ENCODE measurements at regions not wholly inside any gene's neighbourhood (a gene's known extent, or its start where the extent isn't known, plus 50 kb on each side); places are given as distances from the start of the nearest gene placed in this dataset.

DNA sequence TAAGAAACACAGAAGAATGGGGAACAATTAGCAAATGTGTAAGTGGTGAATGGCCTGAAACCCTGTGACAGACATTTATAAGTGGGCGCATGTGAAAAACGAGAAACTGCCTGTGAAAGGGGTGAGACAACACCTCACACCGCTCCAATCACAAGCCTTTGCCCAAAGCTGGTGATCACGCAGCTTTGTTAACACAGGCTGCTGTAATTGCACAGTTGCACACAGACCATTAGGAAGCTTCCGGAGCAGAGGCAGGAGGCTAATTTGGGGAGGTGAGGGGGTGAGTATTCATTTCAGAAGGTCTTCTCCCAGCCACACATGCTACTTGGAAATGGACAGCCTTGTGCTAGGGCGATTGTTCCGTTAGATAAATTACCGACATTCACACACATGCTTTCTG, 294.0 kb downstream of the MED10 start:
- DNase-seq = no peak
- intact Hi-C loops (cut with DNase I; ENCODE audit: low total_unique reads) = no loop called here
- Histone ChIP-seq H3K4me1 (no peaks in the 10 kb centered on the region), H3K27ac (no peak overlapping the region), H3K9me3 (no peaks in the 10 kb centered on the region), H3K27me3 (no peaks in the 10 kb centered on the region), H3K36me3 (ENCODE audit: low read depth, missing control alignments) (no peaks in the 10 kb centered on the region), H3K4me3 (no peak overlapping the region)
- TF ChIP-seq POLR2A (IDR thresholded peaks at IDR 0.05) = no peak
- TF ChIP-seq CTCF (IDR thresholded peaks at IDR 0.05) = no peak
- 80 to 85% methylated on average over 8 of the region's 8 CpGs for WGBS, 2 donors

DNA sequence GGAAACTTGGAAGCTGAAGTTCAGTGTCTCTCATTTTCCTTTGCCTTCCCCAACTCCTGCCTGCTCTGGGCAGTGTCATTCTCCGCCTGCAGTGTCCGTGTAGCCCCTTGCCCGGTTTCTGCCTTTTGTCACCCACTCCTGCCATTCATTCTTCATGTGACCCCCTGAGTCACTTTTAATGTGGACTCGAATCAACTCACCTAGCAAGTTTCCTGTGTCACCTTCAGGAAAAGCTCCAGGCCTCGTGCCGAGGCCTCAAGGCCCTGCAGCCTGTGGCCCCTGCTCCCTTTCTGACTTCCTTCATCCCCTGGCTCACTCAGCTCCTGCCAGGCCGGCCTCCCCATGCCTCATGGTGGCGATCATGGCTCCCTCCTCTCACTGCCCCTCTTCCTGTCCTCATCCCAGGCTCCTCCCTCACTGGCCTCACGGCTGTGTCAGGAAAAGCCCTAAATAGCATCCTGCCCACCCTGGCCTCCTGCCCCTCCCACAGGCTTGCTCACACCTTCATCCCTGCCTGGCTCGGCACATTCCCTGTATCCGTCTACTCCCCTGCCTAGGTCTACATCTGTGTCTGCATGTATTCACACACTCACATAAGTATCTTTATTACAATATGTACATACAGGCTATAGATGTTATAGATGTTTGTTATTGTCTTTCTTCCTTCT, 294.9 kb downstream of the MED10 start:
- WGBS, 2 donors = 73 to 86% methylated on average over 11 of the region's 11 CpGs
- intact Hi-C loops (cut with DNase I; ENCODE audit: low total_unique reads) = no loop called here
- Histone ChIP-seq H3K27ac (no peak overlapping the region), H3K4me3 (no peak overlapping the region), H3K9me3 (no peaks in the 10 kb centered on the region), H3K4me1 (no peaks in the 10 kb centered on the region), H3K27me3 (no peaks in the 10 kb centered on the region), H3K36me3 (ENCODE audit: low read depth, missing control alignments) (no peaks in the 10 kb centered on the region)
- no peak for DNase-seq
- no peak for TF ChIP-seq CTCF (IDR thresholded peaks at IDR 0.05)
- no peak for TF ChIP-seq POLR2A (IDR thresholded peaks at IDR 0.05)

- no peaks in the 10 kb centered on the region for H3K36me3 ChIP-seq (ENCODE audit: low read depth, missing control alignments)
- WGBS, 2 donors = 93 to 95% methylated on average over 2 of the region's 2 CpGs
- no peak overlapping the region for H3K4me3 ChIP-seq
- no peaks in the 10 kb centered on the region for H3K4me1 ChIP-seq
- TF ChIP-seq CTCF (IDR thresholded peaks at IDR 0.05) (no peak), POLR2A (IDR thresholded peaks at IDR 0.05) (no peak)
- DNase-seq = no peak
- no peaks in the 10 kb centered on the region for H3K9me3 ChIP-seq
- no peak overlapping the region for H3K27ac ChIP-seq
- no peaks in the 10 kb centered on the region for H3K27me3 ChIP-seq
- intact Hi-C loops (cut with DNase I; ENCODE audit: low total_unique reads) = no loop called here
Observed at GRCh38 chr5:6082685-6083084, 295.7 kb downstream of the MED10 start.

- H3K36me3 ChIP-seq (ENCODE audit: low read depth, missing control alignments) = no peaks in the 10 kb centered on the region
- no peak for TF ChIP-seq POLR2A (IDR thresholded peaks at IDR 0.05)
- H3K27ac ChIP-seq = no peak overlapping the region
- no peaks in the 10 kb centered on the region for H3K27me3 ChIP-seq
- no peaks in the 10 kb centered on the region for H3K4me1 ChIP-seq
- no peak for DNase-seq
- no peaks in the 10 kb centered on the region for H3K9me3 ChIP-seq
- 86 to 87% methylated on average over 4 of the region's 4 CpGs for WGBS, 2 donors
- H3K4me3 ChIP-seq = no peak overlapping the region
- intact Hi-C loops (cut with DNase I; ENCODE audit: low total_unique reads) = no loop called here
Observed at GRCh38 chr5:6081727-6082210, 296.6 kb downstream of the MED10 start.

GRCh38 chr5:6080930-6081726, 297.2 kb downstream of the MED10 start:
- Histone ChIP-seq H3K27me3 (no peaks in the 10 kb centered on the region), H3K9me3 (no peaks in the 10 kb centered on the region), H3K36me3 (ENCODE audit: low read depth, missing control alignments) (no peaks in the 10 kb centered on the region), H3K4me1 (no peaks in the 10 kb centered on the region), H3K4me3 (no peak overlapping the region), H3K27ac (no peak overlapping the region)
- intact Hi-C loops (cut with DNase I; ENCODE audit: low total_unique reads) = no loop called here
- 88 to 95% methylated on average over 8 to 10 of the region's 10 CpGs for WGBS, 2 donors
- TF ChIP-seq CTCF (IDR thresholded peaks at IDR 0.05) (no peak), POLR2A (IDR thresholded peaks at IDR 0.05) (no peak)
- no peak for DNase-seq
